ENCODE measurements at regions not wholly inside any gene's neighbourhood (a gene's known extent, or its start where the extent isn't known, plus 50 kb on each side); places are given as distances from the start of the nearest gene placed in this dataset.

DNA sequence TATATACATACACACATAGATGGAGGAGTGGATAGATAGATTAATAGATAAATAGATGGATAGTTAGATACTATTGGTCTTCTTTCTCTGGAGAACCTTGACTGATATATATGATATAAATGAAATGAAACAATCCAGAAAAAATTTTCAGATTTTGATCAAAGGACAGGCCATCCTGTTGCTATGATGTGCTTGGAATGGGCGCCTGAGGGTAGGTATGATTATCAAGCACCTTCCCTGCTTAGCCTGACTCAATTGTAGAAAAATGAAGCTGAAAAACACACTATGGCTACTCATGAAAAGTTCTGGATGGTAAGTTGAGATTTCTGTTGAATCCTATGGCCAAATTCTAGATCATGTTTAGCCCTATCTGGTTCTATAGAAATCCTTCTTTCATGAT lies 266.5 kb upstream of the KLF4 start:
- TF ChIP-seq, protein P1, sequence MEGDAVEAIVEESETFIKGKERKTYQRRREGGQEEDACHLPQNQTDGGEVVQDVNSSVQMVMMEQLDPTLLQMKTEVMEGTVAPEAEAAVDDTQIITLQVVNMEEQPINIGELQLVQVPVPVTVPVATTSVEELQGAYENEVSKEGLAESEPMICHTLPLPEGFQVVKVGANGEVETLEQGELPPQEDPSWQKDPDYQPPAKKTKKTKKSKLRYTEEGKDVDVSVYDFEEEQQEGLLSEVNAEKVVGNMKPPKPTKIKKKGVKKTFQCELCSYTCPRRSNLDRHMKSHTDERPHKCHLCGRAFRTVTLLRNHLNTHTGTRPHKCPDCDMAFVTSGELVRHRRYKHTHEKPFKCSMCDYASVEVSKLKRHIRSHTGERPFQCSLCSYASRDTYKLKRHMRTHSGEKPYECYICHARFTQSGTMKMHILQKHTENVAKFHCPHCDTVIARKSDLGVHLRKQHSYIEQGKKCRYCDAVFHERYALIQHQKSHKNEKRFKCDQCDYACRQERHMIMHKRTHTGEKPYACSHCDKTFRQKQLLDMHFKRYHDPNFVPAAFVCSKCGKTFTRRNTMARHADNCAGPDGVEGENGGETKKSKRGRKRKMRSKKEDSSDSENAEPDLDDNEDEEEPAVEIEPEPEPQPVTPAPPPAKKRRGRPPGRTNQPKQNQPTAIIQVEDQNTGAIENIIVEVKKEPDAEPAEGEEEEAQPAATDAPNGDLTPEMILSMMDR (IDR thresholded peaks at IDR 0.05), result no peak
- TF ChIP-seq POLR2A (IDR thresholded peaks at IDR 0.05), result no peak
